Activated naive CD8-positive, alpha-beta T cell treated with anti-CD3 and anti-CD28 coated beads, Interleukin-2, amount 10 ng/mL, durations not matched to agents 7 days and 5 days (primary cell): ENCODE measurements at regions not wholly inside any gene's neighbourhood (a gene's known extent, or its start where the extent isn't known, plus 50 kb on each side); places are given as distances from the start of the nearest gene placed in this dataset.
"Not testable (repeated sequence)": the region's sequence is repeated elsewhere in the genome, so short reads cannot be mapped to it uniquely, and the experiment has no call there.

ENCODE experiments used
- ATAC-seq: fragments of 150-1000 bp; cut with Tn5 transposase; one replicate; pipeline ENCODE4 v1.10.0; 2021; ENCODE audit warnings: low read depth, moderate library complexity
- POLR2A ChIA-PET: fragments of 350-600 bp; sonication (Branson Sonifier 250); formaldehyde crosslinking; loops from one replicate; lab custom pipeline; 2021; ENCODE audit warnings: antibody characterized with exemption; lab: Charles Lee
- DNase-seq: peaks from one replicate; pipeline ENCODE4 v3.0.0; 2021
- H3K27ac Mint-ChIP-seq: one replicate; pipeline ENCODE4 v1.8.0; 2022; ENCODE audit warnings: mild to moderate bottlenecking, mixed read lengths
- H3K27me3 Mint-ChIP-seq: one replicate; pipeline ENCODE4 v1.8.0; 2022; ENCODE audit warnings: mild to moderate bottlenecking, moderate library complexity, mixed read lengths
- H3K36me3 Mint-ChIP-seq: one replicate; pipeline ENCODE4 v1.8.0; 2021; ENCODE audit warnings: mild to moderate bottlenecking, mixed read lengths
- H3K4me1 Mint-ChIP-seq: one replicate; pipeline ENCODE4 v1.8.0; 2021; ENCODE audit warnings: mixed read lengths
- H3K4me3 Mint-ChIP-seq: one replicate; pipeline ENCODE4 v1.8.0; 2022; ENCODE audit warnings: mild to moderate bottlenecking, moderate library complexity, mixed read lengths
- H3K9me3 Mint-ChIP-seq: one replicate; pipeline ENCODE4 v1.8.0; 2021; ENCODE audit warnings: mixed read lengths

DNA sequence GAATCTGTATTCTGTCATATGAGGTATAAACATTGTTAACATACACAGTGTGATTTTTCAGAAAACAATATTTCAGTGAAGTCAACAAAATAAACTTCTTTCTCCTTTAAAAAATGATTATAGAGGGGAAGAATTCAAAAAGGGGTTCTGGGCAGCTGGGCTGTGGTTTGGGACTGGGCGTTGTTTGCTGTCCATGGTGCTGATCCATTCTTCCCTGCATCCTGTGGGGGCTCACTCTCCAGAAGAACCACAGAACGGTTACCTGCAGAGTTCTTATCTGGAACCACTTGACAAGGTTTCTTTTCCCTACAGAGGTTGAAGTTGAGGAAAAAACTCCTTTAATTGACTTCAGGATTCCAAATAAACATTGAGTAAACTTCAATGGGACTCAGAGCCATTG lies 1091.0 kb downstream of the CDH8 start:
- Mint-ChIP-seq H3K36me3 (no peaks in the 10 kb centered on the region), H3K4me3 (no peak overlapping the region), H3K9me3 (peaks cover 6% of the 10 kb centered on the region), H3K27me3 (no peaks in the 10 kb centered on the region), H3K4me1 (no peaks in the 10 kb centered on the region), H3K27ac (no peak overlapping the region)
- DNase-seq (no peak), ATAC-seq (no peak)
- POLR2A ChIA-PET = no interaction called here

DNA sequence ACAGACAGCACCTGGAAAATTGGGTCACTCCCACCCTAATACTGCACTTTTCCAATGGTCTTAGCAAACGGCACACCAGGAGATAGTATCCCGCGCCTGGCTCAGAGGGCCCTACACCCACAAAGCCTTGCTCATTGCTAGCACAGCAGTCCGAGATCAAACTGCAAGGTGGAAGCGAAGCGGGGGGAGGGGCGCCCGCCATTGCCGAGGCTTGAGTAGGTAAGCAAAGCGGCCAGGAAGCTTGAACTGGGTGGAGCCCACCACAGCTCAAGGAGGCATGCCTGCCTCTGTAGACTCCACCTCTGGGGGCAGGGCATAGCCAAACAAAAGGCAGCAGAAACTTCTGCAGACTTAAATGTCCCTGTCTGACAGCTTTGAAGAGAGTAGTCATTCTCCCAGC lies 1100.0 kb downstream of the CDH8 start:
- H3K4me1 Mint-ChIP-seq, H3K27ac Mint-ChIP-seq, H3K9me3 Mint-ChIP-seq, POLR2A ChIA-PET, H3K36me3 Mint-ChIP-seq, ATAC-seq, DNase-seq, H3K4me3 Mint-ChIP-seq, H3K27me3 Mint-ChIP-seq: not testable (repeated sequence)

DNA sequence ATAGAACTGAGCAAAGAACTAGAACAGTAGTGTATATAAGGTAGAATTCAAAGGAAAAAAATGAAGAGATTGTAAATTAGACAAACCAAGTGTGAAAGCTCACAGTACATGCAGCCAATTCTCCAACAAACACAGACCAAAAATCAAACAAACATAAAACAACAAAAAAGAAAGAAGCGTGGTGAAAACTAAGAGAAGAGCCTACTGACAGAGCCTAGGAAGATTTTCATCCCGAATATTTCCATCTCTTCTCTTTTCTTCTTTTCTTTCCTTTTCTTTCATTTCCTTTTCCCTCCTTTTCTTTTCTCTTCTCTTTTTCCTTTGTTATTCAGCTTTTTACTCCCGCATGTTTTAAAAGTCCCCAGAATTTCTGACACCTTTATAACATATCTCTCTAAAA lies 1103.6 kb downstream of the CDH8 start:
- Mint-ChIP-seq H3K27ac (no peak overlapping the region), H3K4me1 (no peaks in the 10 kb centered on the region), H3K27me3 (no peaks in the 10 kb centered on the region), H3K9me3 (peaks cover 5% of the 10 kb centered on the region), H3K4me3 (no peak overlapping the region), H3K36me3 (no peaks in the 10 kb centered on the region)
- ATAC-seq (no peak), DNase-seq (no peak)
- POLR2A ChIA-PET = no interaction called here

DNA sequence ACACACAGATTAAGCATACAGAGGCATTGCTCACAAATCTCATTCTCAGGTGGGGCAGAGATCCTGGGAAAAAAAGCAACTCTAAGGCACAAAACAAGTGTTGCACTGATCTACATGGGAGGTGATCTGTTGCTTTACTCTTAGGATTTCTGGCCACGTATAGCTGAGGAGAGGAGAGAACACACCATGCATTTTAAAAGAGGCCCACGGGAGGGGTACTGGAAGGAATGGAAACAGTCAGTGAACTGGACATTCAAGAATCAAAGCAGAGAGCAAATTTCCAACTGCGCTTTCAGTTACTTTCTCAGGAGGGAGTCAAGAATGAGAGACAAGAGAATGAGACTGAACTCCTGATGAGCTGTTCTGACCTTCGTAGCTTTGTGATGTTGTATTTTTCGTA lies 1105.9 kb downstream of the CDH8 start:
- no peak for DNase-seq
- peaks cover 3% of the 10 kb centered on the region for H3K9me3 Mint-ChIP-seq
- no peak overlapping the region for H3K4me3 Mint-ChIP-seq
- H3K27me3 Mint-ChIP-seq = no peaks in the 10 kb centered on the region
- POLR2A ChIA-PET = no interaction called here
- no peaks in the 10 kb centered on the region for H3K36me3 Mint-ChIP-seq
- ATAC-seq = no peak
- H3K4me1 Mint-ChIP-seq = no peaks in the 10 kb centered on the region
- H3K27ac Mint-ChIP-seq = no peak overlapping the region

DNA sequence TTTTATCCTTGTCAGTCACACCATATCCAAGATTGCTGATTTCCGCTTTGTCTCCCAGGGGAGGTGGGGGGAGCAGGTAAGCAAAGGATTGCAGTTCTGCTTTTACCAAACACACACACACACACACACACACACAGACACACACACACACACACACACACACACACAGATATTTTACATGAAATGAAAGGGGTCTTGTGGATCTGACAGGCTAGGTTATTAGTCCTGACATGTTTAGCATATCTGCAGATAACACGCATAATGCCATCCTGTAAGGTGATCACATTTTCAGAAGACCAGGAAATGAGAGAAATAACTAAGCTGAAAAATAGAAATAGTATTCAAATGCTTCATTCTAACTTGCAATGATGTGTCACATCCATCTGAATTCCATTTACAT lies 1113.3 kb downstream of the CDH8 start:
- DNase-seq = no peak
- POLR2A ChIA-PET = no interaction called here
- Mint-ChIP-seq H3K9me3 (peaks cover 3% of the 10 kb centered on the region), H3K4me3 (no peak overlapping the region), H3K4me1 (no peaks in the 10 kb centered on the region), H3K36me3 (no peaks in the 10 kb centered on the region), H3K27ac (no peak overlapping the region), H3K27me3 (no peaks in the 10 kb centered on the region)
- ATAC-seq = no peak

DNA sequence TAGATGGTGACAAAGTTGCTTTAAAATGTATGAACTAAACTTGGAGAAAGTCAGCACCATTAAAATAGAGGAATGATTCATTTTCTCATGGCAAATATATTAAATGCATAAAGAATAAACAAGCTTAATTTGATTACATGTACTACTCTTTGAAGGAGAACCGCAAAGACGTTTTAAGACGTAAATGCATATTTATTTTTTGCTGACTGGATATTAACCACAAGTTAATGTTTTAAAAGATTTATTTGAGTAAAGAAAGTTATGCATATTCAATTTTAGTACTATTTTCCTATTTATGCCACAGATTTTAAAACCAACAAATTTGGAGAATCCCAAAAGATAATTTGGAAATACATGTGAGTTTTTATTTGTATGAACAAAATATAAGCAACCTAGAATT lies 1121.9 kb downstream of the CDH8 start:
- H3K27ac Mint-ChIP-seq = no peak overlapping the region
- no peaks in the 10 kb centered on the region for H3K27me3 Mint-ChIP-seq

DNA sequence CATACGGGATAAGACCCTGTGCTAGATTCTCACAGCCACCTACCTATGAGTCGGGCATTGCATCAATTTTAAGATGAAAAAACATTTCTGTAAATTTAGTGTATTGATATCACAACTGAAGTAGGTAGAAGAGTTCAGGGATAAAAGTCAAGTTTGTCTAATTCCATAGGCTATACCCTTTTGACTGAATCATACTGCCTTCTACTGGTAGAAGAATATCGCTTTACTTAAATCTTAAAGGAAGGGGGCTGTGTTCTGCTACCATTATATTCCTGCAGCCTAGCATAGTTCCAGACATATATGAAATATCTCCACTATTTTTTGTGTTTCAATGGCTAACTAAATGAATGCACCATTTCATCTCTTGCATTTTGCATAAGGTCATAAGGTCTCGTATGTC lies 1128.6 kb downstream of the CDH8 start:
- Mint-ChIP-seq H3K27ac (no peak overlapping the region), H3K9me3 (peaks cover 6% of the 10 kb centered on the region), H3K36me3 (no peaks in the 10 kb centered on the region), H3K4me1 (no peaks in the 10 kb centered on the region), H3K4me3 (no peak overlapping the region), H3K27me3 (no peaks in the 10 kb centered on the region)
- POLR2A ChIA-PET = no interaction called here
- ATAC-seq = no peak
- DNase-seq = no peak

More for the DNA sequence above, 1121.9 kb downstream of the CDH8 start:
- ATAC-seq = no peak
- Mint-ChIP-seq H3K9me3 (peaks cover 5% of the 10 kb centered on the region), H3K4me3 (no peak overlapping the region), H3K36me3 (no peaks in the 10 kb centered on the region), H3K4me1 (no peaks in the 10 kb centered on the region)
- DNase-seq = no peak
- POLR2A ChIA-PET = no interaction called here

DNA sequence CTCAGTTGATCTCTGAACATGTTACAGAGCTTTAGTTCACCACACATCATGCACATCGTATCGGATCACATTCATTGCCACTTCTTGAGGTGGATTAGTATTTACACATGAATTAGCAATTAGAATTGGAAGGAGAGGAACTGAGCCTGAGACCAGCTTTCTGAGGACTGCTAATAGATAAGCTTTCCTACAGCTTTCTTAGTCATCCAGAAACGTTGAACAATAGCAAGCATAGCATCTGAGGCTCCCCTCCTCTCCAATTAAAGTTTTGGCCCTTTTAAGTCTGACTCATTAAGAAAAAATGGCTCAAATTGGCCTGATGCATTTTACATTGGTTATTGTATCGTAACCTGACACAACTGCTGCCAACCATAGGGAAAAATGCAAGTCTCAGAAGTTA lies 1130.4 kb downstream of the CDH8 start:
- POLR2A ChIA-PET = no interaction called here
- H3K9me3 Mint-ChIP-seq = peaks cover 1% of the 10 kb centered on the region
- H3K27me3 Mint-ChIP-seq = no peaks in the 10 kb centered on the region
- no peak overlapping the region for H3K27ac Mint-ChIP-seq
- DNase-seq (no peak), ATAC-seq (no peak)
- no peak overlapping the region for H3K4me3 Mint-ChIP-seq
- no peaks in the 10 kb centered on the region for H3K36me3 Mint-ChIP-seq
- no peaks in the 10 kb centered on the region for H3K4me1 Mint-ChIP-seq

DNA sequence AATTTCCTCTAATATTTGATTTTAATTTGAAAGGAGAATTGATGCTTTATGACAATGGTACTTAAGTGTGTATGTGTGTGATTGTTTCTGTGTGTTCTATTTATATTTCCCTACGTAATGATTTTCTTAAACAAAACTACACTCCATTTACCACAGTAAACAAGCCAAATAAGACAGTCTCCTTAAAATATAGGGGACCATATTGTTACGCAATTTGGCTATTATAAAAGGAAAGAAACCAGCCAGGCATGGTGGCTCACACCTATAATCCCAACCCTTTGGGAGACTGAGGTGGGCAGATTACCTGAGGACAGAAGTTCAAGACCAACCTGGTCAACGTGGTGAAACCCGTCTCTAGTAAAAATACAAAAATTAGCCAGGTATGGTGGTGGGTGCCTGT lies 1134.1 kb downstream of the CDH8 start:
- no peak overlapping the region for H3K27ac Mint-ChIP-seq
- no peaks in the 10 kb centered on the region for H3K27me3 Mint-ChIP-seq
- H3K4me1 Mint-ChIP-seq = no peaks in the 10 kb centered on the region
- ATAC-seq = no peak
- POLR2A ChIA-PET = no interaction called here
- H3K36me3 Mint-ChIP-seq = no peaks in the 10 kb centered on the region
- H3K4me3 Mint-ChIP-seq = no peak overlapping the region
- no peak for DNase-seq
- peaks cover 1% of the 10 kb centered on the region for H3K9me3 Mint-ChIP-seq

DNA sequence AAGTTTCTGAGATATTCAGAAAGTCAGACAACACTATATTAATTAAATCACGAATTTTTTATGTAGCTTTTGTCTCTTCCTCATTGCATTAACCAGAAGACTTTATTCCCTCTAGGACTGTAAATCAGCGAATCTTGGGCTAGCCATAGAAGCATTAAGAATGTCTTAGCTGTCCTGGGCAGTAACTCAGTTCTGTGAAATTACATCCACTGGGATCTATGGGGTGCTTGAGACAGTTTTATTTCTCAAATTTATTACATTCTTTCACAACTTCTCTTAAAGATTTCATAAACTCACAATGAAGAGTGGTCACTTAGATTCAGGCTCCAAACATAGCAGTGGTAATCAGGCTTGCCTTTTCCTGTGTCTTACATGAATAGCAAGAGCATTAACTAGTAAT lies 1153.4 kb downstream of the CDH8 start:
- H3K4me3 Mint-ChIP-seq = no peak overlapping the region
- POLR2A ChIA-PET = no interaction called here
- H3K9me3 Mint-ChIP-seq = peaks cover 2% of the 10 kb centered on the region
- H3K36me3 Mint-ChIP-seq = no peaks in the 10 kb centered on the region
- no peaks in the 10 kb centered on the region for H3K4me1 Mint-ChIP-seq
- ATAC-seq (no peak), DNase-seq (no peak)
- H3K27me3 Mint-ChIP-seq = no peaks in the 10 kb centered on the region
- H3K27ac Mint-ChIP-seq = no peak overlapping the region

DNA sequence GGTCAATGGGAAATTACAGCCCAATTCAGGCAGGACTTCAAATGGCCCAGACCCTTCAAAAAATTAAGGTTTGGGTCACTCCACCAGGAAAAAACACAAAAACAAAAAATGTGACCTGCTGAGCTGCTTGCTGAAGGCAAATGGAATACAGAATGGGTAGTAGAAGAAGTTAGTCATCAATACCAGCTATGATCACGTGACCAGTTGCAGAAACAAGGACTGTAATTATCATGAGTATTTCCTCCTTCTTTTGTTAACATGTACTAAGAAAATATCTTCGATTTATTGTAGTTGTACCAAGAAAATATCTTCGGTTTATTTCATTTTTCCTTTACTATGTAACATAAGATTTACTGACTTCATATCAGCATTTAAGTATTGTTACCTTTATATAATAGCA lies 1183.6 kb downstream of the CDH8 start:
- no peaks in the 10 kb centered on the region for H3K36me3 Mint-ChIP-seq
- H3K27ac Mint-ChIP-seq = no peak overlapping the region
- no peak for ATAC-seq
- POLR2A ChIA-PET = no interaction called here
- no peaks in the 10 kb centered on the region for H3K4me1 Mint-ChIP-seq
- H3K9me3 Mint-ChIP-seq = peaks cover 11% of the 10 kb centered on the region
- DNase-seq = no peak
- H3K4me3 Mint-ChIP-seq = no peak overlapping the region
- H3K27me3 Mint-ChIP-seq = no peaks in the 10 kb centered on the region

DNA sequence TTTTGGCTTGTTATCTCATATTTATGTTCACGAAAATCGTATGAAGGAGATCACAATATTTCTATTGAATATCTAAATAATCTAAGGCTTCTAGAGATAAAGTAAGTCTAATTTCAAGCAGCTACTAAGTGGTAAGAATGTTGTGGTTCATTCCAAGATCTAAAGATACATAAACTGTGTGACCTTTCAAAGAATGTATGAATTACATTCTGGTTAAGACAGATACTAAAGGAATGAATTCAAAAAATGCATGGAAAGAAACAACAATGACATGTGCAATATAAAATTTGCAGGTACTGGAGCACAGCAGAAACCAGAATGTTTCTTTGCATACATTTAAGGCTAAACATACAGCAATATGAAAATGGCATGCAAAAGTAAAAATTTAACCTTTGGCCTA lies 1214.6 kb downstream of the CDH8 start:
- POLR2A ChIA-PET = no interaction called here
- Mint-ChIP-seq H3K4me1 (no peaks in the 10 kb centered on the region), H3K36me3 (no peaks in the 10 kb centered on the region), H3K27me3 (no peaks in the 10 kb centered on the region), H3K9me3 (peaks cover under 1% of the 10 kb centered on the region), H3K4me3 (no peak overlapping the region), H3K27ac (no peak overlapping the region)
- no peak for DNase-seq
- ATAC-seq = no peak

DNA sequence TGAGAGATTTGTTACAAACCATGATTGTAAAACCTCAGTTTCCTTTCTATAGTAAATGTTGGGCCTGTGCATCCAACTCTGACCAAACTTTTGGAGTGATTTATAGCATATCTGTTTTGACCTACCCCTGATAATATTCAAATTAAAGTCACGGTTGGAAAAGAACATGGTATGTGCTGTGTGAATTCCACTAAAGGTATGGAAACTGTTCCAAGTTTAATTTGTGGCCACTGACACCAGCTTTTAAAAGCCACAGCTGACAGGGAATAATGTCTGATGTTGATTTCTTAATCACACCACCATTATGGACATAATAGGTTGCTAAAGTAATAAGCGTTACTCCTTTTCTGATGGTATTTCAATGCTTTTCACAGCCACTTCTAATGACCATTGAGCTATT lies 1215.9 kb downstream of the CDH8 start:
- Mint-ChIP-seq H3K4me1 (no peaks in the 10 kb centered on the region), H3K9me3 (peaks cover 1% of the 10 kb centered on the region), H3K4me3 (no peak overlapping the region), H3K36me3 (no peaks in the 10 kb centered on the region), H3K27me3 (no peaks in the 10 kb centered on the region), H3K27ac (no peak overlapping the region)
- ATAC-seq (no peak), DNase-seq (no peak)
- POLR2A ChIA-PET = no interaction called here

DNA sequence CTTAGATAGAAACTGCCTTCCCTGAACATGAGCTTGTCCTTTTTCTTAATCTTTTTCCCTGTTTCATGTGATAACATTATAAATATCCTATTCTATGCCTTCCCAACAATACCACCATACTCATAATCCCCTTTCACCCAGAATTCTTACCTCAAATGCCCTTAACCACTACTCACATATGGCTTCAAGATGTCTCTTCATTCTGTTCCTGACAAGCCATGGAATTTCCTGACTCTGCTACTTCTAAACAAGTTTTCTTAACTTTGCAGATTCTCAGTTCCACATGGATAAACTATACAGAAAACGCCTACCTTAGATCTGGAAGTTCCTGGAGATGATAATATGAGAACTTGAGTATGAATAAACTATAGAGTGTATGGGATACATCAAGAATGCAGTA lies 1217.8 kb downstream of the CDH8 start:
- POLR2A ChIA-PET = no interaction called here
- Mint-ChIP-seq H3K36me3 (no peaks in the 10 kb centered on the region), H3K4me3 (no peak overlapping the region), H3K9me3 (peaks cover 1% of the 10 kb centered on the region), H3K27ac (no peak overlapping the region), H3K4me1 (no peaks in the 10 kb centered on the region), H3K27me3 (no peaks in the 10 kb centered on the region)
- DNase-seq (no peak), ATAC-seq (no peak)

DNA sequence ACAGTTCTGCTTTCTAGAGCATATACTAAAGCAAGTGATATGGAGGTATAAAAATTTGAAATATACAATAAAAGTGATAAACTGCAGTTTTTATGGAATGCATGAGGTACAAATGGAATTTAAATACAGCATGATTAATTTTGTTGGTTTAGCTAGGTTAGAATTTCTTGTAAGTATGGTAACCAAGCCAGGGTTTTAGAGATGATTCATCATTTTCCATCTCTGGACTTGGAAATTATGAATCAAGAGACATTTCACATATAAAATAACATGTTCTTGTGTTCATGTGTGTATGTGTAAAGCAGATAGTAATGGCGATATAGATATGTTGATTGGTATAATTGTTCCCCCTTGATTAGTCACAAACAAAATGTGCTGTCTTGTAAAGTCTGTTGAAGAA lies 1219.8 kb downstream of the CDH8 start:
- H3K36me3 Mint-ChIP-seq = no peaks in the 10 kb centered on the region
- peaks cover 1% of the 10 kb centered on the region for H3K9me3 Mint-ChIP-seq
- no peak overlapping the region for H3K4me3 Mint-ChIP-seq
- no peak for DNase-seq
- no peaks in the 10 kb centered on the region for H3K4me1 Mint-ChIP-seq
- POLR2A ChIA-PET = no interaction called here
- no peak for ATAC-seq
- no peak overlapping the region for H3K27ac Mint-ChIP-seq
- H3K27me3 Mint-ChIP-seq = no peaks in the 10 kb centered on the region
